IMR-90 (cell line): ENCODE measurements at regions not wholly inside any gene's neighbourhood (a gene's known extent, or its start where the extent isn't known, plus 50 kb on each side); places are given as distances from the start of the nearest gene placed in this dataset.

Experiments used
- ATAC-seq: fragments of 200-7000 bp; cut with Tn5 transposase; 2 replicates; pipeline ENCODE4 v1.9.1; 2020; ENCODE audit warnings: low read depth, mild to moderate bottlenecking, moderate library complexity
- BruUV-seq: library from RNA; stranded (reverse); fragments of 400-500 nt; replicated peaks from 2 replicates; lab custom pipeline; 2021; lab: Mats Ljungman, UMichigan
- CTCF ChIA-PET: fragments of 300-600 bp; formaldehyde crosslinking; extraction: SDS; loops from one replicate; lab custom pipeline; 2021; ENCODE audit warnings: antibody characterized with exemption; lab: Yijun Ruan, JAX
- POLR2A ChIA-PET: fragments of 300-600 bp; sonication (Branson Sonifier 250); formaldehyde crosslinking; loops from one replicate; lab custom pipeline; 2022; ENCODE audit warnings: antibody characterized with exemption; ENCODE audit not compliant: unreplicated experiment; lab: Charles Lee
- DNase-seq: peaks from one replicate; pipeline ENCODE4 v3.0.0; 2013
- H2AFZ ChIP-seq: replicated peaks from 2 replicates; pipeline ENCODE3; 2013; ENCODE audit warnings: low read length, mild to moderate bottlenecking; ENCODE audit not compliant: poor library complexity
- H2AK5ac ChIP-seq: 2 replicates; pipeline ENCODE4 v1.6.1; 2013; ENCODE audit warnings: low read depth, low read length, inconsistent platforms
- H2AK9ac ChIP-seq: replicated peaks from 2 replicates; pipeline ENCODE3; 2013; ENCODE audit warnings: mild to moderate bottlenecking, low read depth, low read length, moderate library complexity; ENCODE audit not compliant: poor library complexity
- H2BK120ac ChIP-seq: 2 replicates; pipeline ENCODE4 v1.6.1; 2013; ENCODE audit warnings: low read depth, low read length, inconsistent platforms
- H2BK15ac ChIP-seq: 3 replicates; pipeline ENCODE4 v1.6.1; 2013; ENCODE audit warnings: low read depth, low read length, inconsistent platforms
- H2BK20ac ChIP-seq: 2 replicates; pipeline ENCODE4 v1.6.1; 2013; ENCODE audit warnings: low read depth, mild to moderate bottlenecking, inconsistent platforms, low read length, moderate library complexity
- H2BK5ac ChIP-seq: 2 replicates; pipeline ENCODE4 v1.6.1; 2013; ENCODE audit warnings: mild to moderate bottlenecking, low read depth, low read length, inconsistent platforms; ENCODE audit not compliant: poor library complexity, severe bottlenecking
- H3K14ac ChIP-seq: replicated peaks from 2 replicates; pipeline ENCODE4 v1.6.1; 2013; ENCODE audit warnings: low read depth, low read length, inconsistent platforms
- H3K18ac ChIP-seq: 2 replicates; pipeline ENCODE4 v1.6.1; 2013; ENCODE audit warnings: low read depth, low read length, control low read depth
- H3K23ac ChIP-seq: 2 replicates; pipeline ENCODE4 v1.6.1; 2013; ENCODE audit warnings: low read depth, low read length, inconsistent platforms
- H3K27ac ChIP-seq: 2 replicates; pipeline ENCODE4 v1.5.1; 2013; ENCODE audit warnings: mild to moderate bottlenecking, control low read depth, low read length; ENCODE audit not compliant: insufficient read depth
- H3K27me3 ChIP-seq: 2 replicates; pipeline ENCODE4 v1.6.1; 2013; ENCODE audit warnings: low read length; ENCODE audit not compliant: control insufficient read depth, insufficient read depth
- H3K36me3 ChIP-seq: 2 replicates; pipeline ENCODE4 v1.6.1; 2013; ENCODE audit warnings: low read length, mixed read lengths; ENCODE audit not compliant: control insufficient read depth, insufficient read depth
- H3K4ac ChIP-seq: 2 replicates; pipeline ENCODE4 v1.6.1; 2013; ENCODE audit warnings: low read depth, low read length, inconsistent platforms
- H3K4me1 ChIP-seq: 2 replicates; pipeline ENCODE4 v1.6.1; 2013; ENCODE audit warnings: low read length, mixed read lengths; ENCODE audit not compliant: control insufficient read depth, insufficient read depth
- H3K4me2 ChIP-seq: 2 replicates; pipeline ENCODE4 v1.6.1; 2013; ENCODE audit warnings: low read depth, mild to moderate bottlenecking, control low read depth, low read length, moderate library complexity
- H3K4me3 ChIP-seq: 2 replicates; pipeline ENCODE4 v1.5.1; 2013; ENCODE audit warnings: low read depth, mild to moderate bottlenecking, control low read depth, low read length, moderate library complexity; ENCODE audit not compliant: insufficient read depth
- H3K56ac ChIP-seq: 2 replicates; pipeline ENCODE4 v1.6.1; 2013; ENCODE audit warnings: low read length, inconsistent platforms; ENCODE audit not compliant: insufficient read depth; ENCODE audit errors: extremely low read depth
- H3K79me1 ChIP-seq, 2 experiments: 2 replicates each; pipeline ENCODE4 v1.6.1; 2013; ENCODE audit warnings: low read length in 2 of 2, inconsistent platforms in 1 of 2, low read depth in 1 of 2
- H3K9ac ChIP-seq: 2 replicates; pipeline ENCODE4 v1.6.1; 2013; ENCODE audit warnings: low read depth, low read length, control low read depth
- H3K9me1 ChIP-seq: 2 replicates; pipeline ENCODE4 v1.6.1; 2013; ENCODE audit warnings: low read length, inconsistent platforms; ENCODE audit not compliant: insufficient read depth
- H3K9me3 ChIP-seq: 2 replicates; pipeline ENCODE4 v1.6.1; 2013; ENCODE audit warnings: low read length; ENCODE audit not compliant: control insufficient read depth, insufficient read depth
- H4K20me1 ChIP-seq: 2 replicates; pipeline ENCODE4 v1.6.1; 2013; ENCODE audit warnings: low read length, inconsistent platforms; ENCODE audit not compliant: insufficient read depth
- H4K5ac ChIP-seq: 2 replicates; pipeline ENCODE4 v1.6.1; 2013; ENCODE audit warnings: mild to moderate bottlenecking, low read depth, low read length, control low read depth
- H4K8ac ChIP-seq, 2 experiments: 2 replicates each; pipeline ENCODE4 v1.6.1; 2013; ENCODE audit warnings: low read depth in 2 of 2, low read length in 2 of 2, control low read depth in 1 of 2, inconsistent platforms in 1 of 2
- H4K91ac ChIP-seq: 2 replicates; pipeline ENCODE4 v1.6.1; 2013; ENCODE audit warnings: low read depth, low read length, inconsistent platforms; ENCODE audit not compliant: insufficient read depth
- BHLHE40 ChIP-seq: fragments of 150-350 bp; IDR thresholded peaks from 2 replicates; pipeline ENCODE4 v1.6.1; 2016; ENCODE audit warnings: mild to moderate bottlenecking, low read depth, low read length
- CEBPB ChIP-seq: IDR thresholded peaks from 2 replicates; pipeline ENCODE4 v1.6.1; 2012; ENCODE audit warnings: low read depth, low read length, improper control_type of control experiment
- CHD1 ChIP-seq: IDR thresholded peaks from 2 replicates; pipeline ENCODE4 v1.6.1; 2012; ENCODE audit warnings: low read depth, low read length, improper control_type of control experiment
- RAD21 ChIP-seq: IDR thresholded peaks from 2 replicates; pipeline ENCODE4 v1.6.1; 2012; ENCODE audit warnings: low read length, improper control_type of control experiment
- RFX5 ChIP-seq: IDR thresholded peaks from 2 replicates; pipeline ENCODE4 v1.8.0; 2012; ENCODE audit warnings: low read depth, mild to moderate bottlenecking, low read length, moderate library complexity
- WGBS, 2 experiments: methylation state at CpG; one replicate each; pipeline versions ENCODE4 v1.1.5 to v1.1.7; 2013; ENCODE audit warnings: missing lambda C conversion rate in 2 of 2; ENCODE audit not compliant: insufficient read length in 1 of 2; ENCODE audit errors: extremely low coverage in 2 of 2; 5-methylcytosine and 5-hydroxymethylcytosine counted together
- dilution Hi-C: fragments of 300-500 bp; cut with HindIII; formaldehyde crosslinking; loops from one replicate; pipeline ENCODE4 v1.14.3; 2018; ENCODE audit warnings: low sequenced_read_pairs; ENCODE audit not compliant: unreplicated experiment
- in situ Hi-C: fragments of 300-500 bp; cut with MboI; formaldehyde crosslinking; loops from 3 replicates; pipeline ENCODE4 v1.14.3; 2019; ENCODE audit warnings: low sequenced_read_pairs, inconsistent platforms, mixed read lengths
- intact Hi-C: fragments of 100-400 bp; cut with micrococcal nuclease; formaldehyde crosslinking; loops from 2 replicates; pipeline ENCODE4 v1.10.0; 2022

DNA sequence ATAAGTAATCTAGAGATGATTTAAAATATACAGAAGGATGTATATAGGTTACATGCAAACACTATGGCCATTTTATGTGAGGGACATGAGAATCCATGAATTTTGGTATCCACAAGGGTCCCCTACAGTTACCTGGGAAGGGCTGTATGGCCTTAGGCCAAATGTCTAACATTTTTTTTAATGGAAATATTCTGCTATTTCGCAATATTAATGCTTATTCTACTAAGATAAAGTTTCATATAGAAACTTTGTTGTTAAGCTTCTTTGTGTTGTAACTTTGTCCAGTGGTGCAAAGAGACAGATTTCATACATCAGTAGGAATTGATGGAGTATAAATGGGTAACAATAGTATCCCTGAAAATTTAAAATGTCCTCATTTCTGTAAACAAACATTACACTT, 233.4 kb upstream of the THBS1 start:
- Histone ChIP-seq H3K79me1 (no peaks in the 10 kb centered on the region), H2BK120ac (no peak overlapping the region), H2AFZ (no peak overlapping the region), H2AK5ac (no peak overlapping the region), H4K8ac (no peak overlapping the region), H3K27ac (no peak overlapping the region), H3K9me1 (no peaks in the 10 kb centered on the region), H3K36me3 (no peaks in the 10 kb centered on the region), H4K5ac (no peak overlapping the region), H3K4me2 (no peak overlapping the region), H2AK9ac (no peak overlapping the region), H2BK20ac (no peak overlapping the region), H3K14ac (no peak overlapping the region), H4K20me1 (no peaks in the 10 kb centered on the region), H3K9me3 (no peaks in the 10 kb centered on the region; the same call in none of the 2 replicates), H3K9ac (no peak overlapping the region), H2BK5ac (no peak overlapping the region), H3K27me3 (no peaks in the 10 kb centered on the region), H3K23ac (no peak overlapping the region), H3K4ac (no peak overlapping the region), H2BK15ac (no peak overlapping the region), H3K56ac (no peak overlapping the region), H3K4me1 (no peaks in the 10 kb centered on the region), H4K91ac (no peak overlapping the region), H3K18ac (no peak overlapping the region), H3K4me3 (no peak overlapping the region)
- ChIA-PET POLR2A (no interaction called here), CTCF (no interaction called here)
- no CpG with 5 or more reads among the region's 1 CpG for WGBS, 2 experiments
- in situ Hi-C loops (no loop called here), dilution Hi-C loops (no loop called here), intact Hi-C loops (loop anchor here (1.0 kb wide), 1 partner anchor 10 kb away; no protein-coding TSS in a partner anchor)
- DNase-seq (no peak), ATAC-seq (no peak)
- TF ChIP-seq CEBPB (peak; percentile 90), RFX5 (no peak), RAD21 (no peak), BHLHE40 (no peak), CHD1 (no peak)
- BruUV-seq: no TSS peak
